ENCODE measurements at regions not wholly inside any gene's neighbourhood (a gene's known extent, or its start where the extent isn't known, plus 50 kb on each side); places are given as distances from the start of the nearest gene placed in this dataset.
"Not testable (repeated sequence)": the region's sequence is repeated elsewhere in the genome, so short reads cannot be mapped to it uniquely, and the experiment has no call there.

- DNase-seq (ENCODE audit: low read depth, low spot score) = not testable (repeated sequence)
These were observed 676.4 kb upstream of the ZNF337 start for GRCh38 chr20:26373066-26373465.

- no peak for DNase-seq (ENCODE audit: low read depth, low spot score)
These were observed 657.9 kb upstream of the ZNF337 start for GRCh38 chr20:26354511-26354910.

- no peak for DNase-seq (ENCODE audit: low read depth, low spot score)
These were observed 650.7 kb upstream of the ZNF337 start for GRCh38 chr20:26347396-26347795.

- DNase-seq (ENCODE audit: low read depth, low spot score) = not testable (repeated sequence)
These were observed 643.9 kb upstream of the ZNF337 start for GRCh38 chr20:26340460-26341065.

GRCh38 chr20:26324177-26324576 lies 627.5 kb upstream of the ZNF337 start:
- DNase-seq (ENCODE audit: low read depth, low spot score) = no peak

GRCh38 chr20:26315054-26315453 lies 618.4 kb upstream of the ZNF337 start:
- no peak for DNase-seq (ENCODE audit: low read depth, low spot score)

GRCh38 chr20:26309720-26310119 lies 613.1 kb upstream of the ZNF337 start:
- DNase-seq (ENCODE audit: low read depth, low spot score) = not testable (repeated sequence)

GRCh38 chr20:26308961-26309360 lies 612.3 kb upstream of the ZNF337 start:
- no peak for DNase-seq (ENCODE audit: low read depth, low spot score)

GRCh38 chr20:26295006-26295405 lies 598.4 kb upstream of the ZNF337 start:
- DNase-seq (ENCODE audit: low read depth, low spot score) = no peak

GRCh38 chr20:26288379-26289061 lies 591.9 kb upstream of the ZNF337 start:
- DNase-seq (ENCODE audit: low read depth, low spot score) = not testable (repeated sequence)

GRCh38 chr20:26279238-26279637 lies 582.6 kb upstream of the ZNF337 start:
- DNase-seq (ENCODE audit: low read depth, low spot score) = no peak

GRCh38 chr20:26277339-26277738 lies 580.7 kb upstream of the ZNF337 start:
- no peak for DNase-seq (ENCODE audit: low read depth, low spot score)

GRCh38 chr20:26276554-26277210 lies 580.0 kb upstream of the ZNF337 start:
- DNase-seq (ENCODE audit: low read depth, low spot score) = no peak

GRCh38 chr20:26268762-26269161 lies 572.1 kb upstream of the ZNF337 start:
- not testable (repeated sequence) for DNase-seq (ENCODE audit: low read depth, low spot score)

- DNase-seq (ENCODE audit: low read depth, low spot score) = not testable (repeated sequence)
These were observed 564.3 kb upstream of the ZNF337 start for GRCh38 chr20:26260925-26261324.

- DNase-seq (ENCODE audit: low read depth, low spot score) = not testable (repeated sequence)
These were observed 555.8 kb upstream of the ZNF337 start for GRCh38 chr20:26252311-26252975.

GRCh38 chr20:26251376-26251775 lies 554.7 kb upstream of the ZNF337 start:
- DNase-seq (ENCODE audit: low read depth, low spot score) = not testable (repeated sequence)

GRCh38 chr20:26250249-26251114 lies 553.8 kb upstream of the ZNF337 start:
- not testable (repeated sequence) for DNase-seq (ENCODE audit: low read depth, low spot score)

GRCh38 chr20:26243731-26244130 lies 547.1 kb upstream of the ZNF337 start:
- no peak for DNase-seq (ENCODE audit: low read depth, low spot score)

GRCh38 chr20:26220609-26221008 lies 524.0 kb upstream of the ZNF337 start:
- not testable (repeated sequence) for DNase-seq (ENCODE audit: low read depth, low spot score)

GRCh38 chr20:26219546-26219945 lies 522.9 kb upstream of the ZNF337 start:
- not testable (repeated sequence) for DNase-seq (ENCODE audit: low read depth, low spot score)

Measured in iPS DF 19.7 (cell line).